SW480 (cell line): ENCODE measurements at regions not wholly inside any gene's neighbourhood (a gene's known extent, or its start where the extent isn't known, plus 50 kb on each side); places are given as distances from the start of the nearest gene placed in this dataset.
"Not testable (repeated sequence)": the region's sequence is repeated elsewhere in the genome, so short reads cannot be mapped to it uniquely, and the experiment has no call there.

Source experiments
- DNase-seq: peaks from one replicate; pipeline ENCODE4 v3.0.0-alpha.2; 2016; ENCODE audit warnings: low spot score

- not testable (repeated sequence) for DNase-seq
Measured at GRCh38 chr3:106075731-106076130, 206.9 kb upstream of the CBLB start.

GRCh38 chr3:106078635-106079034, 209.8 kb upstream of the CBLB start:
- no peak for DNase-seq

- DNase-seq: no peak
Measured at GRCh38 chr3:106082616-106083015, 213.8 kb upstream of the CBLB start.

- DNase-seq: no peak
Measured at GRCh38 chr3:106083207-106083606, 214.4 kb upstream of the CBLB start.

GRCh38 chr3:106083854-106084253, 215.0 kb upstream of the CBLB start:
- no peak for DNase-seq

GRCh38 chr3:106086038-106086437, 217.2 kb upstream of the CBLB start:
- DNase-seq: no peak

- no peak for DNase-seq
Measured at GRCh38 chr3:106086636-106087035, 217.8 kb upstream of the CBLB start.

GRCh38 chr3:106088304-106088703, 219.5 kb upstream of the CBLB start:
- DNase-seq: no peak

GRCh38 chr3:106088899-106089298, 220.1 kb upstream of the CBLB start:
- DNase-seq: no peak

GRCh38 chr3:106089806-106090205, 221.0 kb upstream of the CBLB start:
- DNase-seq: no peak

- no peak for DNase-seq
Measured at GRCh38 chr3:106092792-106093191, 224.0 kb upstream of the CBLB start.

GRCh38 chr3:106093616-106094015, 224.8 kb upstream of the CBLB start:
- DNase-seq: no peak

- no peak for DNase-seq
Measured at GRCh38 chr3:106097817-106098435, 229.1 kb upstream of the CBLB start.

GRCh38 chr3:106103383-106103782, 234.6 kb upstream of the CBLB start:
- DNase-seq: no peak

- no peak for DNase-seq
Measured at GRCh38 chr3:106104078-106104477, 235.3 kb upstream of the CBLB start.

GRCh38 chr3:106108925-106109324, 240.1 kb upstream of the CBLB start:
- DNase-seq: no peak

GRCh38 chr3:106112561-106112960, 243.7 kb upstream of the CBLB start:
- DNase-seq: not testable (repeated sequence)

- DNase-seq: no peak
Measured at GRCh38 chr3:106113747-106114146, 244.9 kb upstream of the CBLB start.

GRCh38 chr3:106114220-106114619, 245.4 kb upstream of the CBLB start:
- peak; percentile 17 for DNase-seq

GRCh38 chr3:106114848-106115247, 246.0 kb upstream of the CBLB start:
- peak; percentile 44 for DNase-seq

GRCh38 chr3:106115557-106115956, 246.7 kb upstream of the CBLB start:
- DNase-seq: no peak

- DNase-seq: no peak
Measured at GRCh38 chr3:106116733-106117489, 248.1 kb upstream of the CBLB start.

GRCh38 chr3:106117490-106117858, 248.7 kb upstream of the CBLB start:
- no peak for DNase-seq

- no peak for DNase-seq
Measured at GRCh38 chr3:106119614-106120082, 250.8 kb upstream of the CBLB start.
